Epithelial cell of esophagus (primary cell): ENCODE measurements at regions not wholly inside any gene's neighbourhood (a gene's known extent, or its start where the extent isn't known, plus 50 kb on each side); places are given as distances from the start of the nearest gene placed in this dataset.
A peak's percentile ranks its signal among the peaks of the same experiment; 100 is the strongest.

Source experiments
- DNase-seq: peaks from one replicate; pipeline ENCODE4 v3.0.0; 2010; ENCODE audit warnings: low read depth
- H3K4me3 ChIP-seq: 2 replicates; pipeline ENCODE4 v1.5.1; 2011; ENCODE audit warnings: mild to moderate bottlenecking, low read length, control low read depth
- TF ChIP-seq, protein P1 (sequence below): IDR thresholded peaks from 2 replicates; pipeline ENCODE4 v1.5.1; 2011; ENCODE audit warnings: low read depth, mild to moderate bottlenecking, low read length, control low read depth, inconsistent platforms; ENCODE audit not compliant: insufficient read depth; ENCODE audit errors: missing control alignments

GRCh38 chr14:46091819-46092218 is 559.8 kb downstream of the RPL10L start:
- no peak overlapping the region for H3K4me3 ChIP-seq
- TF ChIP-seq, protein P1, sequence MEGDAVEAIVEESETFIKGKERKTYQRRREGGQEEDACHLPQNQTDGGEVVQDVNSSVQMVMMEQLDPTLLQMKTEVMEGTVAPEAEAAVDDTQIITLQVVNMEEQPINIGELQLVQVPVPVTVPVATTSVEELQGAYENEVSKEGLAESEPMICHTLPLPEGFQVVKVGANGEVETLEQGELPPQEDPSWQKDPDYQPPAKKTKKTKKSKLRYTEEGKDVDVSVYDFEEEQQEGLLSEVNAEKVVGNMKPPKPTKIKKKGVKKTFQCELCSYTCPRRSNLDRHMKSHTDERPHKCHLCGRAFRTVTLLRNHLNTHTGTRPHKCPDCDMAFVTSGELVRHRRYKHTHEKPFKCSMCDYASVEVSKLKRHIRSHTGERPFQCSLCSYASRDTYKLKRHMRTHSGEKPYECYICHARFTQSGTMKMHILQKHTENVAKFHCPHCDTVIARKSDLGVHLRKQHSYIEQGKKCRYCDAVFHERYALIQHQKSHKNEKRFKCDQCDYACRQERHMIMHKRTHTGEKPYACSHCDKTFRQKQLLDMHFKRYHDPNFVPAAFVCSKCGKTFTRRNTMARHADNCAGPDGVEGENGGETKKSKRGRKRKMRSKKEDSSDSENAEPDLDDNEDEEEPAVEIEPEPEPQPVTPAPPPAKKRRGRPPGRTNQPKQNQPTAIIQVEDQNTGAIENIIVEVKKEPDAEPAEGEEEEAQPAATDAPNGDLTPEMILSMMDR, result no peak
- no peak for DNase-seq

- TF ChIP-seq, protein P1, result no peak
- H3K4me3 ChIP-seq, result no peak overlapping the region
- no peak for DNase-seq
Observed at GRCh38 chr14:46087604-46088003, 564.0 kb downstream of the RPL10L start.

GRCh38 chr14:46074061-46074460 is 577.5 kb downstream of the RPL10L start:
- no peak overlapping the region for H3K4me3 ChIP-seq
- TF ChIP-seq, protein P1, result no peak
- DNase-seq, result no peak

- no peak for DNase-seq
Observed at GRCh38 chr14:46063872-46064271, 587.7 kb downstream of the RPL10L start.

GRCh38 chr14:46058964-46059563 is 592.5 kb downstream of the RPL10L start:
- TF ChIP-seq, protein P1, result no peak
- no peak for DNase-seq
- no peak overlapping the region for H3K4me3 ChIP-seq

More at GRCh38 chr14:46063872-46064271, 587.7 kb downstream of the RPL10L start:
- TF ChIP-seq, protein P1, result no peak
- no peak overlapping the region for H3K4me3 ChIP-seq

DNA sequence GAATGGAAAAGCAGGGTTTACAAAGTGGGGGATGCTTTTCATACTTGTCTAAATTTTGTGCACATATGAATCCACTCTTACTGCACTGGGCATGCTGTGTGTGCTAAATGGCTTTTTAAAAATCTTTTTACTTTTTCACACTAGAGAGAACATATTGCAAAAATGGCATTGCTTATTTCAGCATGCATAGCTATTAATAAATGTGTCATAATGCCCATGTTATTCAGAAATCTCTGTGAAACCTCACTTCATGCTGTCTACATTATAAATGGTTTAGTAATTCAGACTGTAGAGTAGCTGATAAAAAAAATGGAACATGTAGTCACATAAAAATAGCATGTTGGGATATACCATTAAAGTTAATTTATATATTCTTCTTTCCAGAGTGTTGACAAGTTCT is 593.8 kb downstream of the RPL10L start:
- H3K4me3 ChIP-seq, result no peak overlapping the region
- TF ChIP-seq, protein P1, result no peak
- DNase-seq, result no peak

DNA sequence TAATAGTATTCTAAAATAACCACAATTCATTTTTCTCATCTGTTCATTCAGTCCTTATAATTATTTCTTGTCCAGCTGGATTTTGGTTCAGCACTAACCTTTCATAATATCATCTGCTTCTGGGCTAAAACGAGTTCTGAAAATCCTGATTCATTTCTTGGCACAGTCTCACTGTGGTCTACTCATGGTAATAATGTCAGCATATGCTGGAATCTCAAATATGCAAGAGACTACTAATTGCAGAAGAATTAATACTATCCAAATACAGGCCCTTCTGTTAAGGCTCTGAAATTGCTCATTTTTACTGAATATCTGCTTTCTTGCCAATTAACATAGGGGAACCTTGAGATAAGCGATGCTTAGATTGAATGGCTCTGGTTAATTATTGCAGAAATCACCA is 597.1 kb downstream of the RPL10L start:
- H3K4me3 ChIP-seq, result no peak overlapping the region
- DNase-seq, result peak; percentile 66
- TF ChIP-seq, protein P1, result no peak
